GM20000 (cell line): ENCODE measurements at regions not wholly inside any gene's neighbourhood (a gene's known extent, or its start where the extent isn't known, plus 50 kb on each side); places are given as distances from the start of the nearest gene placed in this dataset.
A peak's percentile ranks its signal among the peaks of the same experiment; 100 is the strongest.

Experiments used
- DNase-seq: peaks from one replicate; pipeline ENCODE4 v3.0.0; 2012; ENCODE audit warnings: low spot score
- CTCF ChIP-seq: IDR thresholded peaks from 2 replicates; pipeline ENCODE4 v1.5.1; 2012; ENCODE audit warnings: mild to moderate bottlenecking, control low read depth; ENCODE audit errors: extremely low read depth, missing control alignments

- DNase-seq: no peak
Measured at GRCh38 chr2:64750001-64750816, 96.5 kb upstream of the SERTAD2 start.

GRCh38 chr2:64750817-64751285 lies 97.1 kb upstream of the SERTAD2 start:
- DNase-seq: peak; percentile 97
- TF ChIP-seq CTCF: no peak

More at GRCh38 chr2:64750001-64750816, 96.5 kb upstream of the SERTAD2 start:
- TF ChIP-seq CTCF: no peak

- TF ChIP-seq CTCF: no peak
- DNase-seq: no peak
Measured at GRCh38 chr2:64751286-64752260, 97.9 kb upstream of the SERTAD2 start.

- DNase-seq: no peak
Measured at GRCh38 chr2:64753399-64753798, 99.7 kb upstream of the SERTAD2 start.

DNA sequence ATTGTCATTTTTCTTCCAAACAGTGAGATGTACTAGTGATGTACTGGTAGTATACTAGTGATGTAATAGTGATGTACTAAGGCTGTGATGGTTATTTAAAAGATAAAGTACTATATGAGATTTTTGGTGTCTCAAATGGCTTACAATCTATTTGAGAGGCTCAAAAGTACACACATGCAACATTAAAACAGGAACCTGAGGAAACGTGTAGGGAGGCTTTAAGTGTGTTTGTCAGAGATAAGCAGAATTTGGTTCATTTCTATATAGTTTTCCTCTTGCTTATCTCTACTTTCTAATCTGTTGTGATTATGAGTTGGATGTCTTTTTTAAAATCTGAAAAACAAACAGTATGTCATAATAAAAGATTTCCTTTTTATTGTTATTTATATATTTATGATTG lies 100.9 kb upstream of the SERTAD2 start:
- TF ChIP-seq CTCF: no peak
- DNase-seq: no peak

More at GRCh38 chr2:64753399-64753798, 99.7 kb upstream of the SERTAD2 start:
- TF ChIP-seq CTCF: no peak

DNA sequence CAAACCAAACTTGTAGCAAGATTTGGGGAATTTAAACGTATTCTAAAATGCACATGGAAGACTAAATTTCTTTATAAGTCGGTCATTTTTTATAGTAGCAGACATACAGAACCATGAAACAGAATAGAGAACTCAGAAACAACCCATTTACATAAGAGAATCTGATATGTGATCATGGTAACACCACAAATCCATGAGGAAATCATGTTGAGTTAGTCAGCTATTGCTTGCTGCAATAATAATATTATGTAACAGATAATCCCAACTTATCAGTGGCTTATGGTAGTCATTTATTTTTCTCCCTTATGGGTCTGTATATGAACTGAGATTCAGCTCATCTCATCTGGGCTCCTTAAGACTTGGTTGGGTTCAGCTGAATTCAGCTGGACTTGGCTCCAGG lies 103.4 kb upstream of the SERTAD2 start:
- no peak for TF ChIP-seq CTCF
- DNase-seq: no peak

DNA sequence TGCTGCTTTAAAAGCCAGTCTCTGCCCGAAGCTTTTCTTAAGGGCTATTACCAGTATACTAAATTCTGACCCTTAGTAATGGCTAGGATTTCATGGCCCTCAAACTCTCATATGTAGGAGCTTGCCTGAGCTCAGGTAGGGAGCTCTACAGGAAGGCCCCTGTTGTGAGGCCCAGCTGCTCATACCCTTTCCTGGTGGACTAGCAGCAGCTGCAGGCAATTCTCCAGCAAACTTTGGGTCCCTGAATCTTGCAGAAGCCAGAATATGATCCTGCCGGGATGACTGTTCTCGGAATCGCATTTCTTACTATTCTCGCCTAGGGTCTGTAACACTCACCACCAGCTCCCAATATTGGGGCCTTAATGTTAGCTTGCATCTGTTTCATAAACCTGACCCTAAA lies 106.4 kb upstream of the SERTAD2 start:
- TF ChIP-seq CTCF: no peak
- no peak for DNase-seq
